ACHN (cell line): ENCODE measurements at regions not wholly inside any gene's neighbourhood (a gene's known extent, or its start where the extent isn't known, plus 50 kb on each side); places are given as distances from the start of the nearest gene placed in this dataset.
"Not testable (repeated sequence)": the region's sequence is repeated elsewhere in the genome, so short reads cannot be mapped to it uniquely, and the experiment has no call there.

Source experiments
- DNase-seq: peaks from one replicate; pipeline ENCODE4 v3.0.0-alpha.2; 2015
- in situ Hi-C: cut with HindIII; loops from 2 replicates; pipeline ENCODE4 v1.10.0; 2017; ENCODE audit warnings: low sequenced_read_pairs, low pct_ligation_motif_present, low pct_unique_long_range_greater_than_20kb

- no peak for DNase-seq
- in situ Hi-C loops, result no loop called here
These were observed 545.3 kb upstream of the NCAM2 start for GRCh38 chr21:20452935-20453334.

- DNase-seq, result no peak
- in situ Hi-C loops, result no loop called here
These were observed 538.4 kb upstream of the NCAM2 start for GRCh38 chr21:20459838-20460237.

- in situ Hi-C loops, result no loop called here
- no peak for DNase-seq
These were observed 534.8 kb upstream of the NCAM2 start for GRCh38 chr21:20463362-20463761.

- in situ Hi-C loops, result no loop called here
- no peak for DNase-seq
These were observed 528.8 kb upstream of the NCAM2 start for GRCh38 chr21:20469361-20469760.

GRCh38 chr21:20486303-20486702, 511.9 kb upstream of the NCAM2 start:
- in situ Hi-C loops, result no loop called here
- no peak for DNase-seq

GRCh38 chr21:20502915-20503314, 495.3 kb upstream of the NCAM2 start:
- in situ Hi-C loops, DNase-seq: not testable (repeated sequence)

GRCh38 chr21:20507783-20508182, 490.4 kb upstream of the NCAM2 start:
- DNase-seq, result no peak
- in situ Hi-C loops, result no loop called here

- no peak for DNase-seq
These were observed 486.9 kb upstream of the NCAM2 start for GRCh38 chr21:20511216-20511880.

GRCh38 chr21:20515446-20515845, 482.8 kb upstream of the NCAM2 start:
- in situ Hi-C loops, result no loop called here
- DNase-seq, result no peak

More at GRCh38 chr21:20511216-20511880, 486.9 kb upstream of the NCAM2 start:
- in situ Hi-C loops, result no loop called here

- in situ Hi-C loops, result no loop called here
- no peak for DNase-seq
These were observed 479.1 kb upstream of the NCAM2 start for GRCh38 chr21:20519076-20519475.

GRCh38 chr21:20522611-20523010, 475.6 kb upstream of the NCAM2 start:
- no peak for DNase-seq
- in situ Hi-C loops, result no loop called here

GRCh38 chr21:20523191-20523590, 475.0 kb upstream of the NCAM2 start:
- in situ Hi-C loops, result no loop called here
- DNase-seq, result no peak

- no peak for DNase-seq
- in situ Hi-C loops, result no loop called here
These were observed 470.3 kb upstream of the NCAM2 start for GRCh38 chr21:20527731-20528460.

- in situ Hi-C loops, result no loop called here
- DNase-seq, result no peak
These were observed 461.1 kb upstream of the NCAM2 start for GRCh38 chr21:20537130-20537529.

GRCh38 chr21:20538039-20538658, 460.1 kb upstream of the NCAM2 start:
- in situ Hi-C loops, result no loop called here
- DNase-seq, result no peak

GRCh38 chr21:20545454-20545853, 452.8 kb upstream of the NCAM2 start:
- no peak for DNase-seq
- in situ Hi-C loops, result no loop called here

- in situ Hi-C loops, result no loop called here
- DNase-seq, result no peak
These were observed 446.3 kb upstream of the NCAM2 start for GRCh38 chr21:20551939-20552338.

GRCh38 chr21:20554785-20555184, 443.4 kb upstream of the NCAM2 start:
- no peak for DNase-seq
- in situ Hi-C loops, result no loop called here

GRCh38 chr21:20570824-20571232, 427.4 kb upstream of the NCAM2 start:
- DNase-seq, result no peak
- in situ Hi-C loops, result no loop called here

GRCh38 chr21:20572582-20572981, 425.6 kb upstream of the NCAM2 start:
- in situ Hi-C loops, result no loop called here

More at GRCh38 chr21:20572582-20572981, 425.6 kb upstream of the NCAM2 start:
- DNase-seq, result no peak
